WTC11 (cell line): ENCODE measurements at regions not wholly inside any gene's neighbourhood (a gene's known extent, or its start where the extent isn't known, plus 50 kb on each side); places are given as distances from the start of the nearest gene placed in this dataset.
"Not testable (repeated sequence)": the region's sequence is repeated elsewhere in the genome, so short reads cannot be mapped to it uniquely, and the experiment has no call there.

Experiments
- ATAC-seq: fragments of 200-7000 bp; cut with Tn5 transposase; 2 replicates; pipeline ENCODE4 v1.10.0; 2021; ENCODE audit warnings: mild to moderate bottlenecking, moderate library complexity
- CTCF ChIA-PET: fragments of 300-600 bp; sonication (Branson Sonifier 250); formaldehyde crosslinking; loops from one replicate; lab custom pipeline; 2021; ENCODE audit warnings: antibody characterized with exemption; lab: Charles Lee
- POLR2A ChIA-PET: fragments of 350-600 bp; sonication (Branson Sonifier 250); formaldehyde crosslinking; loops from one replicate; lab custom pipeline; 2021; ENCODE audit warnings: antibody characterized with exemption; lab: Charles Lee
- DNase-seq: peaks from one replicate; pipeline ENCODE4 v3.0.0; 2021; ENCODE audit warnings: low spot score
- H3K27ac Mint-ChIP-seq: 2 replicates; pipeline ENCODE4 v1.8.0; 2021; ENCODE audit warnings: mixed read lengths
- H3K27me3 Mint-ChIP-seq: 2 replicates; pipeline ENCODE4 v1.8.0; 2021; ENCODE audit warnings: low read depth, mild to moderate bottlenecking, moderate library complexity, mixed read lengths
- H3K36me3 Mint-ChIP-seq: 2 replicates; pipeline ENCODE4 v1.8.0; 2021; ENCODE audit warnings: mixed read lengths
- H3K4me1 Mint-ChIP-seq: 2 replicates; pipeline ENCODE4 v1.8.0; 2022; ENCODE audit warnings: mixed read lengths
- H3K4me3 Mint-ChIP-seq: 2 replicates; pipeline ENCODE4 v1.8.0; 2021; ENCODE audit warnings: mild to moderate bottlenecking, moderate library complexity, mixed read lengths
- H3K9me3 Mint-ChIP-seq: 2 replicates; pipeline ENCODE4 v1.8.0; 2021; ENCODE audit warnings: mixed read lengths
- ATF1 ChIP-seq: sonication (generic); formaldehyde crosslinking; IDR thresholded peaks from 2 replicates; pipeline ENCODE4 v1.8.1; 2023; ENCODE audit warnings: mild to moderate bottlenecking, moderate library complexity, missing genetic modification reagents
- ATF6 ChIP-seq: sonication (generic); formaldehyde crosslinking; IDR thresholded peaks from 2 replicates; pipeline ENCODE4 v1.8.1; 2023; ENCODE audit warnings: mild to moderate bottlenecking, missing genetic modification reagents
- CREB1 ChIP-seq: sonication (generic); formaldehyde crosslinking; IDR thresholded peaks from 2 replicates; pipeline ENCODE4 v1.8.0; 2023; ENCODE audit warnings: mild to moderate bottlenecking, missing genetic modification reagents
- ESRRA ChIP-seq: sonication (generic); formaldehyde crosslinking; IDR thresholded peaks from 2 replicates; pipeline ENCODE4 v1.8.1; 2022; ENCODE audit warnings: mild to moderate bottlenecking, missing genetic modification reagents, borderline replicate concordance
- GABPB1 ChIP-seq: sonication (generic); formaldehyde crosslinking; IDR thresholded peaks from 2 replicates; pipeline ENCODE4 v1.8.1; 2023; ENCODE audit warnings: mild to moderate bottlenecking, missing genetic modification reagents
- GTF2I ChIP-seq: fragments of 250-450 bp; sonication (Bioruptor Pico); conservative IDR thresholded peaks from 2 replicates; pipeline ENCODE4 v1.4.0; 2021; ENCODE audit warnings: mild to moderate bottlenecking
- KAT7 ChIP-seq: sonication (generic); formaldehyde crosslinking; IDR thresholded peaks from 2 replicates; pipeline ENCODE4 v1.8.1; 2023; ENCODE audit warnings: missing genetic modification reagents, mild to moderate bottlenecking, borderline replicate concordance
- MYBL2 ChIP-seq: sonication (generic); formaldehyde crosslinking; IDR thresholded peaks from 2 replicates; pipeline ENCODE4 v1.8.1; 2023; ENCODE audit warnings: mild to moderate bottlenecking, moderate library complexity, missing genetic modification reagents
- NFATC4 ChIP-seq: fragments of 250-450 bp; sonication (Bioruptor Pico); IDR thresholded peaks from 2 replicates; pipeline ENCODE4 v1.9.0; 2021; ENCODE audit warnings: mild to moderate bottlenecking
- SOX15 ChIP-seq: fragments of 250-450 bp; sonication (Bioruptor Pico); IDR thresholded peaks from 2 replicates; pipeline ENCODE4 v1.9.0; 2021; ENCODE audit warnings: mild to moderate bottlenecking
- STAT6 ChIP-seq: sonication (generic); formaldehyde crosslinking; conservative IDR thresholded peaks from 2 replicates; pipeline ENCODE4 v1.8.1; 2023; ENCODE audit warnings: mild to moderate bottlenecking, low read depth, missing genetic modification reagents, moderate library complexity
- TEAD1 ChIP-seq: sonication (generic); formaldehyde crosslinking; IDR thresholded peaks from 2 replicates; pipeline ENCODE4 v1.8.0; 2022; ENCODE audit warnings: mild to moderate bottlenecking, missing genetic modification reagents
- ZNF263 ChIP-seq: sonication (generic); formaldehyde crosslinking; IDR thresholded peaks from 2 replicates; pipeline ENCODE4 v1.8.1; 2022; ENCODE audit warnings: low read depth, mild to moderate bottlenecking, moderate library complexity, missing genetic modification reagents
- ZNF396 ChIP-seq: fragments of 250-450 bp; sonication (Bioruptor Pico); IDR thresholded peaks from 2 replicates; pipeline ENCODE4 v1.8.0; 2021; ENCODE audit warnings: mild to moderate bottlenecking, moderate library complexity, borderline replicate concordance
- TF ChIP-seq, protein P1 (sequence below): fragments of 250-450 bp; sonication (Bioruptor Pico); IDR thresholded peaks from 2 replicates; pipeline ENCODE4 v1.8.0; 2021; ENCODE audit warnings: mild to moderate bottlenecking
- TF ChIP-seq, protein P2 (sequence below): sonication (generic); formaldehyde crosslinking; IDR thresholded peaks from 2 replicates; pipeline ENCODE4 v1.8.0; 2022; ENCODE audit warnings: mild to moderate bottlenecking, missing genetic modification reagents

DNA sequence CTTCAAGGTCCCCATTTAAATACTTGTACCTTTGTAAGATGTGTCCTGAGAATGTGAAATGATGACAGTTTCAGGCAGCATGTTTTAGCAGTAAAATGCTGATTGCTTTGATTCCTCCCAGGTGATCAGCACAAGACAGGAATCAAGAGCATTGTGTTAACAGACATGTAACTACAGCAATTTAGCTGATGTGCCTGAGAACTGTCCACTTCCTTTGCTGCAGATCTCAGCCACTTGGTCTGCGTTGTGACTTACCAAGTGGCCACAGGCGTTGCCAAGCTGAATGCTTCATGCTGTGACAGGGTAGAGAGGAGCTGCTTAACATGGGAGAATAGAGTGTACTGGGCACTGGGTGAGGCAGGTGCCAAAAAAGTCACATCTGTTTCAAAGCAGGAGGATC, 767.0 kb upstream of the POU3F2 start:
- CTCF ChIA-PET, result interaction anchor here (0.6 kb wide), 1 partner anchor 1229 kb away, joined by 4 read pairs; no protein-coding TSS in a partner anchor
- H3K4me1 Mint-ChIP-seq, result peaks cover 14% of the 10 kb centered on the region

DNA sequence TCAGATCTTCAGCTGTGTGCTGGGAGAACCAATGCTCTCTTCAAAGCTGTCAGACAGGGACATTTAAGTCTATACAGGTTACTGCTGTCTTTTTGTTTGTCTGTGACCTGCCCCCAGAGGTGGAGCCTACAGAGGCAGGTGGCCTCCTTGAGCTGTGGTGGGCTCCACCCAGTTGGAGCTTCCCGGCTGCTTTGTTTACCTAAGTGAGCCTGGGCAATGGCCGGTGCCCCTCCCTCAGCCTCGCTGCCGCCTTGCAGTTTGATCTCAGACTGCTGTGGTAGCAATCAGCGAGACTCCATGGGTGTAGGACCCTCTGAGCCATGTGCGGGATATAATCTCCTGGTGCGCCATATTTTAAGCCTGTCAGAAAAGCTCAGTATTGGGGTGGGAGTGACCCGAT, 745.8 kb upstream of the POU3F2 start:
- not testable (repeated sequence) for H3K27ac Mint-ChIP-seq

More for the DNA sequence above, 767.0 kb upstream of the POU3F2 start:
- POLR2A ChIA-PET, result interaction anchor here (0.7 kb wide), 1 partner anchor 771 kb away, joined by 5 read pairs; no protein-coding TSS in a partner anchor
- no peak for TF ChIP-seq NFATC4
- TF ChIP-seq SOX15 (CRISPR knock-in tag), result no peak
- TF ChIP-seq ZNF263, result no peak
- TF ChIP-seq ZNF396 (CRISPR knock-in tag), result no peak
- no peak for TF ChIP-seq ESRRA (CRISPR knock-in tag)
- TF ChIP-seq, all 79 proteins: peak for 0
- H3K27ac Mint-ChIP-seq, result peak overlapping the region; percentile 76
- peaks cover 11% of the 10 kb centered on the region for H3K36me3 Mint-ChIP-seq
- peaks cover 10% of the 10 kb centered on the region for H3K9me3 Mint-ChIP-seq
- DNase-seq (no peak), ATAC-seq (peak; percentile 41; the same call in 1 of the 2 replicates)
- H3K4me3 Mint-ChIP-seq, result no peak overlapping the region
- H3K27me3 Mint-ChIP-seq, result no peaks in the 10 kb centered on the region

GRCh38 chr6:98092331-98092730, 742.0 kb upstream of the POU3F2 start:
- ChIA-PET CTCF (no interaction called here), POLR2A (no interaction called here)
- TF ChIP-seq GTF2I (CRISPR knock-in tag) (no peak), STAT6 (CRISPR knock-in tag) (no peak)
- TF ChIP-seq, protein P1, sequence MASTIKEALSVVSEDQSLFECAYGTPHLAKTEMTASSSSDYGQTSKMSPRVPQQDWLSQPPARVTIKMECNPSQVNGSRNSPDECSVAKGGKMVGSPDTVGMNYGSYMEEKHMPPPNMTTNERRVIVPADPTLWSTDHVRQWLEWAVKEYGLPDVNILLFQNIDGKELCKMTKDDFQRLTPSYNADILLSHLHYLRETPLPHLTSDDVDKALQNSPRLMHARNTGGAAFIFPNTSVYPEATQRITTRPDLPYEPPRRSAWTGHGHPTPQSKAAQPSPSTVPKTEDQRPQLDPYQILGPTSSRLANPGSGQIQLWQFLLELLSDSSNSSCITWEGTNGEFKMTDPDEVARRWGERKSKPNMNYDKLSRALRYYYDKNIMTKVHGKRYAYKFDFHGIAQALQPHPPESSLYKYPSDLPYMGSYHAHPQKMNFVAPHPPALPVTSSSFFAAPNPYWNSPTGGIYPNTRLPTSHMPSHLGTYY (CRISPR knock-in tag), result no peak
- Mint-ChIP-seq H3K27ac (no peak overlapping the region), H3K9me3 (peaks cover 28% of the 10 kb centered on the region), H3K36me3 (peaks cover 27% of the 10 kb centered on the region), H3K4me3 (no peak overlapping the region), H3K27me3 (peaks cover 4% of the 10 kb centered on the region; the same call in 1 of the 2 replicates), H3K4me1 (peaks cover 4% of the 10 kb centered on the region)
- DNase-seq, result no peak
- ATAC-seq, result peak; percentile 39; the same call in 1 of the 2 replicates

More for the DNA sequence above, 745.8 kb upstream of the POU3F2 start:
- CTCF ChIA-PET, H3K4me1 Mint-ChIP-seq, DNase-seq, H3K27me3 Mint-ChIP-seq, POLR2A ChIA-PET, H3K4me3 Mint-ChIP-seq, ATAC-seq: not testable (repeated sequence)
- Mint-ChIP-seq H3K36me3 (peaks cover 38% of the 10 kb centered on the region), H3K9me3 (peaks cover 41% of the 10 kb centered on the region)

GRCh38 chr6:98094696-98095095, 739.7 kb upstream of the POU3F2 start:
- no peak for ATAC-seq
- ChIA-PET CTCF (no interaction called here), POLR2A (no interaction called here)
- Mint-ChIP-seq H3K36me3 (peaks cover 12% of the 10 kb centered on the region), H3K9me3 (peaks cover 11% of the 10 kb centered on the region), H3K4me3 (no peak overlapping the region), H3K27me3 (no peaks in the 10 kb centered on the region), H3K4me1 (peaks cover 11% of the 10 kb centered on the region), H3K27ac (no peak overlapping the region)
- no peak for DNase-seq
- no peak for TF ChIP-seq TEAD1 (CRISPR knock-in tag)
- TF ChIP-seq MYBL2 (CRISPR knock-in tag), result no peak
- no peak for TF ChIP-seq ATF6
- TF ChIP-seq GABPB1 (CRISPR knock-in tag), result no peak
- no peak for TF ChIP-seq CREB1 (CRISPR knock-in tag)
- TF ChIP-seq, protein P2, sequence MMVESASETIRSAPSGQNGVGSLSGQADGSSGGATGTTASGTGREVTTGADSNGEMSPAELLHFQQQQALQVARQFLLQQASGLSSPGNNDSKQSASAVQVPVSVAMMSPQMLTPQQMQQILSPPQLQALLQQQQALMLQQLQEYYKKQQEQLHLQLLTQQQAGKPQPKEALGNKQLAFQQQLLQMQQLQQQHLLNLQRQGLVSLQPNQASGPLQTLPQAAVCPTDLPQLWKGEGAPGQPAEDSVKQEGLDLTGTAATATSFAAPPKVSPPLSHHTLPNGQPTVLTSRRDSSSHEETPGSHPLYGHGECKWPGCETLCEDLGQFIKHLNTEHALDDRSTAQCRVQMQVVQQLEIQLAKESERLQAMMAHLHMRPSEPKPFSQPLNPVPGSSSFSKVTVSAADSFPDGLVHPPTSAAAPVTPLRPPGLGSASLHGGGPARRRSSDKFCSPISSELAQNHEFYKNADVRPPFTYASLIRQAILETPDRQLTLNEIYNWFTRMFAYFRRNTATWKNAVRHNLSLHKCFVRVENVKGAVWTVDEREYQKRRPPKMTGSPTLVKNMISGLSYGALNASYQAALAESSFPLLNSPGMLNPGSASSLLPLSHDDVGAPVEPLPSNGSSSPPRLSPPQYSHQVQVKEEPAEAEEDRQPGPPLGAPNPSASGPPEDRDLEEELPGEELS (CRISPR knock-in tag), result no peak
- no peak for TF ChIP-seq ATF1
- TF ChIP-seq STAT6 (CRISPR knock-in tag), result no peak
- TF ChIP-seq KAT7 (CRISPR knock-in tag), result no peak
